ENCODE measurements at regions not wholly inside any gene's neighbourhood (a gene's known extent, or its start where the extent isn't known, plus 50 kb on each side); places are given as distances from the start of the nearest gene placed in this dataset.

- Histone ChIP-seq H3K9me3 (ENCODE audit: low read depth, low read length) (no peaks in the 10 kb centered on the region), H3K4me2 (ENCODE audit: insufficient read depth, low read length) (peak overlapping the region; percentile 56), H2AFZ (ENCODE audit: low read length) (no peak overlapping the region), H3K79me2 (ENCODE audit: insufficient read depth, low read length) (no peaks in the 10 kb centered on the region), H3K4me1 (ENCODE audit: insufficient read depth, low read length) (peaks cover 52% of the 10 kb centered on the region), H3K4me3 (ENCODE audit: insufficient read depth, low read length) (no peak overlapping the region), H3K27ac (ENCODE audit: low read depth, low read length) (peak overlapping the region; percentile 100), H3K27me3 (ENCODE audit: insufficient read depth, low read length) (no peaks in the 10 kb centered on the region), H4K20me1 (ENCODE audit: insufficient read depth, low read length) (no peaks in the 10 kb centered on the region), H3K36me3 (ENCODE audit: insufficient read depth, low read length) (no peaks in the 10 kb centered on the region)
- no peak for TF ChIP-seq CTCF (IDR thresholded peaks at IDR 0.05; ENCODE audit: extremely low read depth, low read depth, low read length)
- DNase-seq (ENCODE audit: insufficient read length, low spot score, missing footprints) = no peak
Observed at GRCh38 chr6:81995548-81996289, 243.2 kb upstream of the TENT5A start.

- H3K4me3 ChIP-seq (ENCODE audit: insufficient read depth, low read length) = no peak overlapping the region
- DNase-seq (ENCODE audit: insufficient read length, low spot score, missing footprints) = no peak
- H4K20me1 ChIP-seq (ENCODE audit: insufficient read depth, low read length) = no peaks in the 10 kb centered on the region
- no peak overlapping the region for H2AFZ ChIP-seq (ENCODE audit: low read length)
- no peak overlapping the region for H3K27ac ChIP-seq (ENCODE audit: low read depth, low read length)
- H3K27me3 ChIP-seq (ENCODE audit: insufficient read depth, low read length) = no peaks in the 10 kb centered on the region
- no peaks in the 10 kb centered on the region for H3K79me2 ChIP-seq (ENCODE audit: insufficient read depth, low read length)
- H3K4me1 ChIP-seq (ENCODE audit: insufficient read depth, low read length) = no peaks in the 10 kb centered on the region
- TF ChIP-seq CTCF (IDR thresholded peaks at IDR 0.05; ENCODE audit: extremely low read depth, low read depth, low read length) = no peak
- H3K9me3 ChIP-seq (ENCODE audit: low read depth, low read length) = no peaks in the 10 kb centered on the region
- H3K4me2 ChIP-seq (ENCODE audit: insufficient read depth, low read length) = no peak overlapping the region
- no peaks in the 10 kb centered on the region for H3K36me3 ChIP-seq (ENCODE audit: insufficient read depth, low read length)
Observed at GRCh38 chr6:81988871-81989270, 236.4 kb upstream of the TENT5A start.

DNA sequence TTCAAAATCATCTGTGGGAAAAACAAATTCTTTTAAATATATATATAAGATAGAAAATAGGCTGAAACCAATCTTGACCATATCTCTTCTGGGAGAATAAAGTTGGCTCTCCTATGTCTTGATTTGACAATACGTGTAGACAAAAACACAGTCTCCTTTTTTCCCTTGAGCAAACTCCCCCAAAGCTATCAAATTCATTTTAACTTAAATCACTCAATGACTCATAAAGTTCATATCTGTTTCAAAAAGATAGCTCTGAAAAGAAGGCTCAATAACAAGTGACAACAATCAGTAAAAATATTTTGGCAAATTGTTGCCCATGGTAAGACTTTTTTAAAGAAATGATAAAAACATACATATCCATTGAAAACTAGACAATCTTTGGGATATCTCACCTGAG, 236.0 kb upstream of the TENT5A start:
- Histone ChIP-seq H4K20me1 (ENCODE audit: insufficient read depth, low read length) (no peaks in the 10 kb centered on the region), H3K4me2 (ENCODE audit: insufficient read depth, low read length) (no peak overlapping the region), H3K9me3 (ENCODE audit: low read depth, low read length) (no peaks in the 10 kb centered on the region), H3K4me3 (ENCODE audit: insufficient read depth, low read length) (no peak overlapping the region), H3K27ac (ENCODE audit: low read depth, low read length) (no peak overlapping the region), H3K27me3 (ENCODE audit: insufficient read depth, low read length) (no peaks in the 10 kb centered on the region), H2AFZ (ENCODE audit: low read length) (no peak overlapping the region), H3K4me1 (ENCODE audit: insufficient read depth, low read length) (no peaks in the 10 kb centered on the region), H3K36me3 (ENCODE audit: insufficient read depth, low read length) (no peaks in the 10 kb centered on the region), H3K79me2 (ENCODE audit: insufficient read depth, low read length) (no peaks in the 10 kb centered on the region)
- no peak for TF ChIP-seq CTCF (IDR thresholded peaks at IDR 0.05; ENCODE audit: extremely low read depth, low read depth, low read length)
- DNase-seq (ENCODE audit: insufficient read length, low spot score, missing footprints) = no peak

DNA sequence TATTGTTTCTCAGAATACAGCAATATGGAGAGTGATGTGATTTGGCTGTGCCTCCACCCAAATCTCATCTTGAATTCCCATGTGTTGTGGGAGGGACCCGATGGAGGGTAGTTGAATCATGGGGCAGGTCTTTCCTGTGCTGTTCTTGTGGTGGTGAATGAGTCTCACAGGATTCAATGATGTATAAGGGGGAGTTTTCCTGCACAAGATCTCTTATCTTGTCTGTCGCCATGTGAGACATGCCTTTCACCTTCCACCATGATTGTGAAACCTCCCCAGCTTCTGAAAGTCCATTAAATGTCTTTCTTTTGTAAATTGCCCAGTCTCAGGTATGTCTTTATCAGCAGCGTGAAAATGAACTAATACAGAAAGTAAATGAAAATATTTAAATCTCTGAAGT, 234.8 kb upstream of the TENT5A start:
- Histone ChIP-seq H3K4me3 (ENCODE audit: insufficient read depth, low read length) (no peak overlapping the region), H3K79me2 (ENCODE audit: insufficient read depth, low read length) (no peaks in the 10 kb centered on the region), H3K27me3 (ENCODE audit: insufficient read depth, low read length) (no peaks in the 10 kb centered on the region), H3K4me1 (ENCODE audit: insufficient read depth, low read length) (peaks cover 2% of the 10 kb centered on the region), H3K4me2 (ENCODE audit: insufficient read depth, low read length) (no peak overlapping the region), H4K20me1 (ENCODE audit: insufficient read depth, low read length) (no peaks in the 10 kb centered on the region), H3K9me3 (ENCODE audit: low read depth, low read length) (no peaks in the 10 kb centered on the region), H2AFZ (ENCODE audit: low read length) (no peak overlapping the region), H3K27ac (ENCODE audit: low read depth, low read length) (no peak overlapping the region), H3K36me3 (ENCODE audit: insufficient read depth, low read length) (no peaks in the 10 kb centered on the region)
- no peak for TF ChIP-seq CTCF (IDR thresholded peaks at IDR 0.05; ENCODE audit: extremely low read depth, low read depth, low read length)
- DNase-seq (ENCODE audit: insufficient read length, low spot score, missing footprints) = no peak

All from osteoblast (primary cell).